ENCODE measurements at regions not wholly inside any gene's neighbourhood (a gene's known extent, or its start where the extent isn't known, plus 50 kb on each side); places are given as distances from the start of the nearest gene placed in this dataset.
A peak's percentile ranks its signal among the peaks of the same experiment; 100 is the strongest.

DNA sequence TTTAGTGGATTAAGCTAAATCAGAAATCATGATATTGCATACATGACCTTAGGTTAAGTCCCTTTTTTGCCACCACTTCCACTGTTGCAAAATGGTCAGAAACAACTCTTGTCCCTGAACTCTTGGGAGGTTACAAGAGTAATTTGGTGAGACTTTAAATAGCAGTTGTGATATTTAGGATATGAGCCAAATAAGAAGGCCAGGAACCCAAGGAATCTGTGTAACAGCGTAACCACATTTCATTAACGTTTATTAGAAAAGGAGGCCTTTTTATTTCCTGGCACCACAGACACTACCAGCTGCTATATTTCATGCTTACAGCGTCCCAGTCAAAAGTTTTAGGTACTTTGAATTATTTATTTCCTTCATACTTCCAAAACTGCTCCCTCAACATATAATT is 268.0 kb downstream of the GPD2 start:
- 45 to 100% (median 75%) methylated on average over 2 to 3 of the region's 3 CpGs; no CpG with 5 or more reads in 2 of the 10 experiments for WGBS, 10 experiments
- no peak for ATAC-seq (replicated peaks in 6 of 8)
- no peaks in the 10 kb centered on the region for H3K4me1 ChIP-seq (replicated peaks in 1 of 2)
- in situ Hi-C loops (cut with MboI; ENCODE audit: low pct_unique_long_range_greater_than_20kb in 2 of 9, low sequenced_read_pairs in 9 of 9, unreplicated experiment in 9 of 9), result no loop called here
- no peak overlapping the region for H3K4me3 ChIP-seq
- H3K27ac ChIP-seq, result no peak overlapping the region

DNA sequence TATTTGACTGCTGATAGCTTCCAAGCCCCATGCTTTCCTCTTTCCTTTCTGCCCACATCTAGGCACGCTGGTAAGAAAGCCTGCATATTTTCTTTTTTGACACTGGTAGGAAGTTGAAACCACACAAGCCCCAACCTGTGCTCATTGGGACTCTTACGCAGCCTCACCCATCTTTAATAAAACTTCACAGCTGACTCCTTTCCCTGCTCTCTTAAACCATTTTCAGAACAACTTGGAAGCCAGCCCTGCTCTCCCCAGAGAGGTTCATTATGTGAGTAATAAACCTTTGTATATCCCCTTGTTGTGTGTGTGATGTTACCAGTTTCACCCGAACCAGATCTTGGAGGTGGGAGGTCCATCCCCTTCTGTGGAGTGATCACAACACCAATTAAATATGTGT is 268.4 kb downstream of the GPD2 start:
- no peak overlapping the region for H3K4me3 ChIP-seq
- 14 to 100% (median 73%) methylated on average over 1 to 3 of the region's 3 CpGs; no CpG with 5 or more reads in 4 of the 10 experiments for WGBS, 10 experiments
- no peaks in the 10 kb centered on the region for H3K4me1 ChIP-seq (replicated peaks in 1 of 2)
- in situ Hi-C loops (cut with MboI; ENCODE audit: low pct_unique_long_range_greater_than_20kb in 2 of 9, low sequenced_read_pairs in 9 of 9, unreplicated experiment in 9 of 9), result no loop called here
- ATAC-seq (replicated peaks in 6 of 8), result no peak
- no peak overlapping the region for H3K27ac ChIP-seq

DNA sequence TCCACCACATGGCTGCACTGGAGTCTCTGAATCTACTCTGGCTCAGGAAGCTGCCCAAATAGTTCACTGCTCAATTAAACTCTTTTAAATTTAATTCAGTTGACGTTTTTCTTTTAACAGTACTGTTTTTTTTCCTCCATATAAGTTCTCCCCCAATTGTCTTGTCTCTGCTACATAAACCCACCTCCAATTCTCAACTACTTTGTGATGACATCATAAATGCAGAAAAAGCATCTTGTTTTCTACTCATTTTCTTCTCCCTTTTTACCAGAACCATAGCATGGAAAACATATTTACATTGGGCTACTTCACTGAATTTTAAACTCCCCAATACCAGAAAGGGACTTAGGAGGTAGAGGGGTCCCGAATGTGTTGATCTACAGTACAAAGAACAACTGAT is 270.4 kb downstream of the GPD2 start:
- no peak for ATAC-seq (replicated peaks in 6 of 8)
- no peak overlapping the region for H3K27ac ChIP-seq
- no peaks in the 10 kb centered on the region for H3K4me1 ChIP-seq (replicated peaks in 1 of 2)
- in situ Hi-C loops (cut with MboI; ENCODE audit: low pct_unique_long_range_greater_than_20kb in 2 of 9, low sequenced_read_pairs in 9 of 9, unreplicated experiment in 9 of 9), result no loop called here
- WGBS, 10 experiments, result 0 to 100% (median 62%) methylated on average over 1 to 2 of the region's 2 CpGs; no CpG with 5 or more reads in 1 of the 10 experiments
- H3K4me3 ChIP-seq, result no peak overlapping the region

DNA sequence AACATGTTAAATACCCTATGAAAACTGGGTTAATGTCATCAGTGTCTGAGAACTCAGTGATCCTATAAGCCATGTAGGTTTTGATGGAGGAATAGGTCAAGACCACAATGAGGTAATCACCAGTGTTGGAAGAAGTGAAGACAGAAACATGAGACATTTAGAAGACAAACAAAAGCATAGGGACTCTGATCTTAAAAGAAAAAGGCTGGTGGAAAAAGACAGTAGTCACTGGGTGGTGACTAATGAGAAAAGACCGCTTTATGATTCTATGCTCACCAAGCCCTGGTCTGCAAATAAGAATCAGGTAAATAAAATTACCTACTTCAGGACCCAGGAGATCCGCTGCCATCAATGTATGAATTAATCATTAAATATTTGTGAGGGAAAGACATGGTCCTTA is 271.9 kb downstream of the GPD2 start:
- ATAC-seq (replicated peaks in 6 of 8), result no peak
- H3K27ac ChIP-seq, result no peak overlapping the region
- H3K4me3 ChIP-seq, result no peak overlapping the region
- in situ Hi-C loops (cut with MboI; ENCODE audit: low pct_unique_long_range_greater_than_20kb in 2 of 9, low sequenced_read_pairs in 9 of 9, unreplicated experiment in 9 of 9), result no loop called here
- WGBS, 10 experiments, result 0 to 100% (median 93%) methylated on average over 1 to 2 of the region's 2 CpGs; no CpG with 5 or more reads in 1 of the 10 experiments
- H3K4me1 ChIP-seq (replicated peaks in 1 of 2), result no peaks in the 10 kb centered on the region

DNA sequence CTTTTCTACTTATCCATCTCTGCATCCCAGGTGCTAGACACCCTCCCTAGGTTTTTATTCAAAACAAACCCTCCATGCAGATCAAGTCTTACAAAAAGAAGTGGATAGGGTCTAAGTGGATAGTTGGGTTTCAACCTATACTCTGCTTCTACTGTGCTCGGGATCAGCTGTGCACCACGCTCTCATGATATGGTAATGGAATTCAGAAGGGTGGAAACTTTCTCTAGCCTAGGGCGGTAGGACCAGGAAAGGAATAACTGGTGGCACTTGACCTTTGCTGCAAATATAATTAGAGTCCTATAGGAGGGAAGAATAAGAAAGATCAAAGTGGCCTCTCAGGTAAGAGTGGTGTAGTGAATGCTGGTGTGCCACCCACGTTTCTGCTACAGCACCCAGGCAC is 272.9 kb downstream of the GPD2 start:
- Histone ChIP-seq H3K4me1 (replicated peaks in 1 of 2) (no peaks in the 10 kb centered on the region), H3K4me3 (no peak overlapping the region), H3K27ac (no peak overlapping the region)
- in situ Hi-C loops (cut with MboI; ENCODE audit: low pct_unique_long_range_greater_than_20kb in 2 of 9, low sequenced_read_pairs in 9 of 9, unreplicated experiment in 9 of 9), result no loop called here
- whole genome bisulfite sequencing, 10 experiments, result 20 to 100% (median 68%) methylated on average over 1 to 4 of the region's 4 CpGs; no CpG with 5 or more reads in 4 of the 10 experiments
- ATAC-seq (replicated peaks in 6 of 8), result peak in 3 of 8 experiments; percentile 34 to 87 (median 53)

DNA sequence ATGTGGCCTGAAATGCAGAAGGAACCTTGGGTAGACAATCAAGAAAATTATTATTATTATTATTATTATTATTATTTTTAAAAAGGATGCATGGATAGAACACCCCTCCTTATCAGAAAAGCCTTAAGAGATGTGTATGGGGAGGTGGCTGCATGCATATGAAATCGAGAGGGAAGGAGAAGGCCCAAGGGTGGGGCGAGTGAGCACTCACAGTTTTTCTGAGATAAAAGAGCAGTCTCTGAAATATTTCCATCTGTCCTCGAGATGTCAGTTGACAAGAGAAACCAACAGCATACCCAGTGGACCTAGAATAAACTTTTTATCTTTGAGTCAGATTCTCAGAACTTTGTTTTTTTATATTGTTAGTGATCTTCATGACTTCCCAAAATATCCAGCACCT is 282.9 kb downstream of the GPD2 start:
- Histone ChIP-seq H3K4me3 (no peak overlapping the region), H3K4me1 (replicated peaks in 1 of 2) (no peaks in the 10 kb centered on the region), H3K27ac (no peak overlapping the region)
- 0 to 82% (median 68%) methylated on average over 1 to 3 of the region's 3 CpGs; no CpG with 5 or more reads in 4 of the 10 experiments for WGBS, 10 experiments
- in situ Hi-C loops (cut with MboI; ENCODE audit: low pct_unique_long_range_greater_than_20kb in 2 of 9, low sequenced_read_pairs in 9 of 9, unreplicated experiment in 9 of 9), result no loop called here
- no peak for ATAC-seq (replicated peaks in 6 of 8)

DNA sequence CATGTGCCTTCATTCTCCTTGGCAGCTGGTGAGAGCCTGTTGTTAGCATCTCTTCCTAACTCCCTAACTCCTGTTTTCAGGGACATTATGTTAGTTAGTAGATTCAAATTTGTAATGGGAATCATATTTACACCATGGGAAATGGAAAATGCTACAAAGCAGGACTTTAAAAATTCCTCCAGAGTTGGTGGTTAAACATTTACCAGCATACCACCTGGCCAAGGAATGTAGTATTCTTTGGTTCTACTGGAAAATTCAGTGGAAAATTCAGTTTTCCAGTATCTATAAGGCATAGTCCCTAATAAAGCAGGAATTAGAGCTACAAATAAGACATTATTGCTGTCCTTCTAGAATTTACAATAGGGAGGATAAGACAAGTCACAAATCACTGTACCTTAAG is 291.7 kb downstream of the GPD2 start:
- no peak for ATAC-seq (replicated peaks in 6 of 8)
- Histone ChIP-seq H3K4me1 (replicated peaks in 1 of 2) (no peaks in the 10 kb centered on the region), H3K4me3 (no peak overlapping the region), H3K27ac (no peak overlapping the region)
- in situ Hi-C loops (cut with MboI; ENCODE audit: low pct_unique_long_range_greater_than_20kb in 2 of 9, low sequenced_read_pairs in 9 of 9, unreplicated experiment in 9 of 9), result no loop called here

DNA sequence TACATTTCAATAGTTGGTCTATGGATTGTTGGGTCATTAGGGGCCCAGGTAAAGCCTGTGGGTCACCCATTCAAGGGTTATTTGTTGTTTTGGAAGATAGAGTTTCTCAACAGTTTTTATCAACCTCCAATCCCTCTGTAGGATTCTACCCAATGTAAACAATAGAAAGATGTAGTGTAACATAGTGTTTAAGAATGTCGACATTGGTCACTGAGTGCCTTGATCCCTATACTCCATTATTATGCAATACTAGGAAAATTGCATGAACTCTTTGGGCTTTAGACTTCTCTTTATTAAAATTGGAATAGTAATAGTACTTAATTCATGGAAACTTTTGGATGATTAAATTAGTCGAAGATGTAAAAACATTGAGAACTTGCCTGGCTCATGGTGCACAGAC is 292.1 kb downstream of the GPD2 start:
- Histone ChIP-seq H3K4me1 (replicated peaks in 1 of 2) (no peaks in the 10 kb centered on the region), H3K4me3 (no peak overlapping the region), H3K27ac (no peak overlapping the region)
- in situ Hi-C loops (cut with MboI; ENCODE audit: low pct_unique_long_range_greater_than_20kb in 2 of 9, low sequenced_read_pairs in 9 of 9, unreplicated experiment in 9 of 9), result no loop called here
- ATAC-seq (replicated peaks in 6 of 8), result no peak
- WGBS, 10 experiments, result 40 to 100% (median 89%) methylated on average over 1 to 2 of the region's 2 CpGs

DNA sequence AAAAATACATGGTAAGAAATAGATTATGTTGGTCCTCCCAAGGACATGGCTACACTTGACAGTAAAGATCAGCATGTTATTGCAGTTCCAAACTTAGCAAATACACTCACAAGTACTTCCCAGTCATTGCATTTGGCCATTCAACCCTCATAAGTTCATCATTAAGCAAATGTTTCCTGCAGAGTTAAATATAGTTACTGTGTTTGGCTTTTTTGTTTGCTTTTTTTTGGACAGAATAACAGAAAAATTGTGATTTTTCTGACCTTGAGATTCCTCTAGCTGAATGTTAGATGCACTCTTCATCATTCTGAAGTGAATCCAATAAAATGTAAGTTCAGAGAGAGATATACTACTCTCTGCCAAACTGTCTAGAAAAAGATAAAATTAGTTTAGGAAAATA is 295.3 kb downstream of the GPD2 start:
- Histone ChIP-seq H3K27ac (no peak overlapping the region), H3K4me1 (replicated peaks in 1 of 2) (peaks cover 0 to 12% of the 10 kb centered on the region in 2 donors), H3K4me3 (no peak overlapping the region)
- ATAC-seq (replicated peaks in 6 of 8), result no peak
- in situ Hi-C loops (cut with MboI; ENCODE audit: low pct_unique_long_range_greater_than_20kb in 2 of 9, low sequenced_read_pairs in 9 of 9, unreplicated experiment in 9 of 9), result no loop called here

DNA sequence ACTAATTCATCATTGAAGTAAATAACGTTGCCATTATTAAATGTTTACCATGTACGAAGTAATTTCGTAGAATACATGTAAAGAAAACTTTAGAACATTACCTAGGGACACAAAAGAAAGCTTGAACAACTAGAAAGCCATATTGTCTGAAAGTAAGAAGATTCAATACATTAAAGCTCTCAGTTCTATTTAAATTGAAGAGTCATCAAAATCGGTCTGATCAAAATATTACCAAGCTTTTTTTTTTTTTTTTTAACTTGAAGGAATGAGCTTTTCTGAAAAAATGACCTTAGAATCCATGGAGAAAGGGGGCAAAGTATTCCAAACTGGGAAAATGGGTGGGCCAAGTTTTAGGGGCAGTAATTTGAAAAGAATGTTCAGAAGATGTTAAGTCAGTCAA is 300.8 kb downstream of the GPD2 start:
- WGBS, 10 experiments, result 7 to 90% (median 70%) methylated on average over 1 to 4 of the region's 4 CpGs
- Histone ChIP-seq H3K4me1 (replicated peaks in 1 of 2) (peaks cover 0 to 12% of the 10 kb centered on the region in 2 donors), H3K4me3 (no peak overlapping the region), H3K27ac (no peak overlapping the region)
- no peak for ATAC-seq (replicated peaks in 6 of 8)
- in situ Hi-C loops (cut with MboI; ENCODE audit: low pct_unique_long_range_greater_than_20kb in 2 of 9, low sequenced_read_pairs in 9 of 9, unreplicated experiment in 9 of 9), result no loop called here

DNA sequence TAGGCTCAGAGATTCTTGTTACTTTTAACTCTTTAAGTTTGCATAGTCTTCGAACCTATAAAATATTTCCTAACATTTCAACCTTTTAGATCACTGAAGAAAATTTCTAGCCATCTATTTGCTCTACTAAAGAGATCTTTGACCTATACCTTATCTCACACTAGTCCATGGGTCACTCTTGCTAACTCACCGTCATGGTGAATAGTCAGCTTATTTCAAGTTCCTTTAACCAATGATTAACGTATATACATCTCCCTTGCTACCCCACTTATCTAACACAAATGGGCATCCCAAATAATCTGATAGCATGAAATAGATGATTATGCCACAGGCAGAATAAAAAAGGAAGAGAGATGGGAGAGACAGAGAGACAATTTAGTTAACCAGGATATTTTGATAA is 303.1 kb downstream of the GPD2 start:
- Histone ChIP-seq H3K4me1 (replicated peaks in 1 of 2) (peaks cover 0 to 12% of the 10 kb centered on the region in 2 donors), H3K4me3 (no peak overlapping the region), H3K27ac (no peak overlapping the region)
- WGBS, 10 experiments, result 28 to 100% (median 89%) methylated on average over 1 to 3 of the region's 3 CpGs; no CpG with 5 or more reads in 2 of the 10 experiments
- ATAC-seq (replicated peaks in 6 of 8), result no peak
- in situ Hi-C loops (cut with MboI; ENCODE audit: low pct_unique_long_range_greater_than_20kb in 2 of 9, low sequenced_read_pairs in 9 of 9, unreplicated experiment in 9 of 9), result no loop called here

DNA sequence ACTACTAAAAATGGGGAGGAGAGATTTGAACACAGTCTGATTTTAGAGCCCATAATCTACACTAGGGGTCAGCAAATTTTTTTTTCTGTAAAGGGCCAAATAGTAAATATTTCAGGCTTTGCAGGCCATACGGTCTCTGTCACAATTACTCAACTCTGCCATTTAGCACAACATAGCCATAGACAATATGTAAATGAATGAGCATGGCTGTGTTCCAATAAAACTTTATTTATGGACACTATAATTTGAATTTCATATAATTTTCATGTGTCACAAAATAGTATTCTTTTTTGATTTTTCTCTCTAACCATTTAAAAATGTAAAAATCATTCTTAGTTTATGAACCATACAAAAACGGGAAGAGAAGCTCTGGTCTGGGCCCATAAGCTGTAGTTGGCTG is 309.4 kb downstream of the GPD2 start:
- H3K4me3 ChIP-seq, result no peak overlapping the region
- H3K4me1 ChIP-seq (replicated peaks in 1 of 2), result peaks cover 0 to 16% of the 10 kb centered on the region in 2 donors
- in situ Hi-C loops (cut with MboI; ENCODE audit: low pct_unique_long_range_greater_than_20kb in 2 of 9, low sequenced_read_pairs in 9 of 9, unreplicated experiment in 9 of 9), result no loop called here
- ATAC-seq (replicated peaks in 6 of 8), result no peak
- WGBS, 10 experiments, result 27 to 100% (median 83%) methylated on average over 1 to 2 of the region's 2 CpGs; no CpG with 5 or more reads in 1 of the 10 experiments
- no peak overlapping the region for H3K27ac ChIP-seq

DNA sequence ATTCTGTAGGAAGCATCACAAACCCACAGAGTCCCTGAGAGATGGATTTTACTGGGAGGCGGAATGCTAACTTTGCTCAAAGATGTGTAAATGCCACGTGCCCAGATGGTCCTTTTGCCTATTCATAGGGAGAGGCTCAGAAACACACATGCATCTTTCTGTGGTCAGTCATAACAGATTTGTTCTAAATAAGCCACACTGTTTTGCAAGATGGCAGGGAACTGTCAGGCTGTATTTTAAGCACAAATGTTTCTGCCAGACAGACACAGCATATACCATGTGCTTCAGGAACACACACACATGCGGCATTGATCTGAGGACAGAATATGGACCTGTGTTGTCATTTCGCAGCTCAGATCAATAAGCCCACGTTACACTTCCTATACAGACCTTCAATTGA is 312.0 kb downstream of the GPD2 start:
- in situ Hi-C loops (cut with MboI; ENCODE audit: low pct_unique_long_range_greater_than_20kb in 2 of 9, low sequenced_read_pairs in 9 of 9, unreplicated experiment in 9 of 9), result no loop called here
- Histone ChIP-seq H3K4me1 (replicated peaks in 1 of 2) (peaks cover 0 to 16% of the 10 kb centered on the region in 2 donors), H3K4me3 (no peak overlapping the region), H3K27ac (no peak overlapping the region)
- WGBS, 10 experiments, result 0 to 86% (median 31%) methylated on average over 1 to 5 of the region's 5 CpGs; no CpG with 5 or more reads in 1 of the 10 experiments
- peak in 5 of 8 experiments; percentile 18 to 97 (median 66) for ATAC-seq (replicated peaks in 6 of 8)

DNA sequence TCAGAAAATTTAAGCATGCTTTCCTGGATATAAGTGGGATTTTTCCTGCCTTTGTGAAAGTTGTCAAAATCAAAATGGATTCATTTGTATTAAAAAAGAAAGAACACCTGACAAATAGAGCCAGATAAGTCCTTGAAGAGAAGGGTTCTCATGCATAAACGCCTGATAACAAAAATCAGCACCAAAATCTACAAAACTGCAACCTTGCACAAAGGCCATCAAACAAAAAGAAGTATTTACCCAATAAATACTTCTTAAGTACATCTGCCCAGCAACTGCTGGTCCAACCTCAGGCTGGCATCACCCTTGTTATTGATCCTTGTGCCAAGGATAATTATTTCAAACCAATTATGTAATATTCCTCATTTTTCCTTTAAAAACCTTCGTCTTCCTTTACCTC is 315.9 kb downstream of the GPD2 start:
- WGBS, 10 experiments, result 21 to 100% (median 70%) methylated on average over 1 to 2 of the region's 2 CpGs; no CpG with 5 or more reads in 1 of the 10 experiments
- no peak overlapping the region for H3K27ac ChIP-seq
- no peak for ATAC-seq (replicated peaks in 6 of 8)
- H3K4me1 ChIP-seq (replicated peaks in 1 of 2), result peaks cover 0 to 16% of the 10 kb centered on the region in 2 donors
- no peak overlapping the region for H3K4me3 ChIP-seq
- in situ Hi-C loops (cut with MboI; ENCODE audit: low pct_unique_long_range_greater_than_20kb in 2 of 9, low sequenced_read_pairs in 9 of 9, unreplicated experiment in 9 of 9), result no loop called here

All from motor neuron (in vitro differentiated cells).